Pancreas (tissue), 10 donors: ENCODE measurements at regions not wholly inside any gene's neighbourhood (a gene's known extent, or its start where the extent isn't known, plus 50 kb on each side); places are given as distances from the start of the nearest gene placed in this dataset.
A peak's percentile ranks its signal among the peaks of the same experiment; 100 is the strongest.

Experiments
- ATAC-seq, 4 donors: fragments of 200-7000 bp; cut with Tn5 transposase; one replicate each; pipeline versions ENCODE4 v1.8.0 to v1.9.1; 2020; ENCODE audit warnings: mild to moderate bottlenecking in 4 of 4, moderate library complexity in 4 of 4
- DNase-seq, 6 donors: peaks; one replicate each; pipeline ENCODE4 v3.0.0-alpha.2; 2020
- FAIRE-seq: peaks from 2 replicates; lab custom pipeline; 2012; peaks lifted over from hg19 to GRCh38; lab: Jason Lieb, UNC
- H3K27ac ChIP-seq, 4 donors: fragments of 200-600 bp; sonication (generic); 1 replicate in 3 of 4; 2 replicates in 1 of 4; pipeline versions ENCODE4 v1.5.0 to v1.8.0; 2020
- H3K27me3 ChIP-seq, 4 donors: fragments of 200-600 bp; one replicate each; pipeline ENCODE4 v1.8.0; 2021
- H3K36me3 ChIP-seq, 3 donors: fragments of 200-600 bp; sonication (generic) in 1 of 3; one replicate each; pipeline versions ENCODE4 v1.5.0 to v1.8.0; 2020 to 2021
- H3K4me1 ChIP-seq, 3 donors: fragments of 200-600 bp; one replicate each; pipeline ENCODE4 v1.8.0; 2021
- H3K4me3 ChIP-seq, 4 donors: fragments of 200-600 bp; sonication (generic) in 2 of 4; one replicate each; pipeline versions ENCODE4 v1.5.0 to v1.8.0; 2020 to 2021
- H3K9me3 ChIP-seq, 4 donors: fragments of 200-600 bp; one replicate each; pipeline ENCODE4 v1.8.0; 2021
- WGBS, 2 donors: extraction: QIAGEN DNeasy Blood & Tissue Kit; methylation state at CpG; one replicate each; pipeline ENCODE4 v1.1.7; 2013; 5-methylcytosine and 5-hydroxymethylcytosine counted together
- intact Hi-C, 3 donors: fragments of 100-400 bp; cut with DNase I; formaldehyde crosslinking; loops; one replicate each; pipeline versions ENCODE4 v1.11.1 to v1.14.2; 2022
- TF ChIP-seq, protein P1 (sequence below), 4 donors: fragments of 200-600 bp; sonication (generic) in 3 of 4; IDR thresholded peaks; one replicate each; pipeline versions ENCODE4 v1.5.0 to v1.8.0; 2021; ENCODE audit warnings: antibody characterized with exemption in 4 of 4
- donor health status: healthy with polysubstance abuse.
- donor health status: DM: no; HTN: no; CAD: no; lungs with moderate emphysema.
- donor health status: DM: no; HTN: no; CAD: no.
- donor health status: control.
- donor health status: control.
- donor health status: Bipolar disorder and iron deficiency.
- donor health status: DM: yes; HTN: yes; CAD: no.
- donor health status: DM: no; HTN: no; CAD: no.
- donor health status: DM: no; HTN: no; CAD: no.
- donor health status: DM: yes; HTN: yes; CAD: no.

DNA sequence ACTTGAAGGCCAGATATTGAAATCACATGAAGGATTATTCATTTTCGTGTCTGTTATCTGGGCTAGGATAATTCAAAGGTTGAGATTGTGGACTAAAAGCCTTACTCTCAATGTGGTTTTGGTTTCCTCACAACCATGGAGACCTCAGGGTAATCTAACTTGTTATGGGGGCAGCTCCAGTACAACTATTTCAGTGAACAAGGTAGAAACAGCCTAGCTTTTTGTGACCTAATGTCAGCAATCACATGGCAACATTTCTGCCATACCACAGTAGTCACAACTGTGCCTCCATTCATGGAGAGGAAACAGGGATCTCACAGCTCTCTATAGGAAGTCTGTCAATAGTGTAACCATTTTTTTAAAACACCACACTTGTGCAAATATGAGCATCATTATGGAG, 62.4 kb upstream of the RARB start:
- intact Hi-C loops = no loop called here
- Histone ChIP-seq H3K36me3 (no peaks in the 10 kb centered on the region), H3K4me3 (no peak overlapping the region), H3K27me3 (no peaks in the 10 kb centered on the region), H3K9me3 (no peaks in the 10 kb centered on the region), H3K4me1 (no peaks in the 10 kb centered on the region), H3K27ac (no peak overlapping the region)
- TF ChIP-seq, protein P1, sequence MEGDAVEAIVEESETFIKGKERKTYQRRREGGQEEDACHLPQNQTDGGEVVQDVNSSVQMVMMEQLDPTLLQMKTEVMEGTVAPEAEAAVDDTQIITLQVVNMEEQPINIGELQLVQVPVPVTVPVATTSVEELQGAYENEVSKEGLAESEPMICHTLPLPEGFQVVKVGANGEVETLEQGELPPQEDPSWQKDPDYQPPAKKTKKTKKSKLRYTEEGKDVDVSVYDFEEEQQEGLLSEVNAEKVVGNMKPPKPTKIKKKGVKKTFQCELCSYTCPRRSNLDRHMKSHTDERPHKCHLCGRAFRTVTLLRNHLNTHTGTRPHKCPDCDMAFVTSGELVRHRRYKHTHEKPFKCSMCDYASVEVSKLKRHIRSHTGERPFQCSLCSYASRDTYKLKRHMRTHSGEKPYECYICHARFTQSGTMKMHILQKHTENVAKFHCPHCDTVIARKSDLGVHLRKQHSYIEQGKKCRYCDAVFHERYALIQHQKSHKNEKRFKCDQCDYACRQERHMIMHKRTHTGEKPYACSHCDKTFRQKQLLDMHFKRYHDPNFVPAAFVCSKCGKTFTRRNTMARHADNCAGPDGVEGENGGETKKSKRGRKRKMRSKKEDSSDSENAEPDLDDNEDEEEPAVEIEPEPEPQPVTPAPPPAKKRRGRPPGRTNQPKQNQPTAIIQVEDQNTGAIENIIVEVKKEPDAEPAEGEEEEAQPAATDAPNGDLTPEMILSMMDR (IDR thresholded peaks at IDR 0.05) = no peak
- ATAC-seq (no peak), FAIRE-seq (no peak), DNase-seq (no peak)
- WGBS, 2 donors = 48 to 53% methylated on average over 1 of the region's 1 CpG

GRCh38 chr3:25367025-25367424, 61.0 kb upstream of the RARB start:
- DNase-seq (no peak), FAIRE-seq (no peak), ATAC-seq (no peak)
- no peaks in the 10 kb centered on the region for H3K4me1 ChIP-seq
- no peak overlapping the region for H3K4me3 ChIP-seq
- TF ChIP-seq, protein P1 (IDR thresholded peaks at IDR 0.05) = no peak
- H3K27me3 ChIP-seq = no peaks in the 10 kb centered on the region
- H3K36me3 ChIP-seq = no peaks in the 10 kb centered on the region
- H3K27ac ChIP-seq = no peak overlapping the region
- 84 to 95% methylated on average over 1 of the region's 1 CpG for WGBS, 2 donors
- no peaks in the 10 kb centered on the region for H3K9me3 ChIP-seq
- intact Hi-C loops = no loop called here

- H3K27me3 ChIP-seq = no peaks in the 10 kb centered on the region
- H3K9me3 ChIP-seq = no peaks in the 10 kb centered on the region
- no peak overlapping the region for H3K4me3 ChIP-seq
- TF ChIP-seq, protein P1 (IDR thresholded peaks at IDR 0.05) = no peak
- FAIRE-seq (no peak), ATAC-seq (peak in 1 of 4 donors; percentile 16), DNase-seq (no peak)
- 70 to 78% methylated on average over 3 of the region's 3 CpGs for WGBS, 2 donors
- H3K4me1 ChIP-seq = no peaks in the 10 kb centered on the region
- no peak overlapping the region for H3K27ac ChIP-seq
- H3K36me3 ChIP-seq = no peaks in the 10 kb centered on the region
- intact Hi-C loops = no loop called here
These were observed 55.9 kb upstream of the RARB start for GRCh38 chr3:25372167-25372566.

DNA sequence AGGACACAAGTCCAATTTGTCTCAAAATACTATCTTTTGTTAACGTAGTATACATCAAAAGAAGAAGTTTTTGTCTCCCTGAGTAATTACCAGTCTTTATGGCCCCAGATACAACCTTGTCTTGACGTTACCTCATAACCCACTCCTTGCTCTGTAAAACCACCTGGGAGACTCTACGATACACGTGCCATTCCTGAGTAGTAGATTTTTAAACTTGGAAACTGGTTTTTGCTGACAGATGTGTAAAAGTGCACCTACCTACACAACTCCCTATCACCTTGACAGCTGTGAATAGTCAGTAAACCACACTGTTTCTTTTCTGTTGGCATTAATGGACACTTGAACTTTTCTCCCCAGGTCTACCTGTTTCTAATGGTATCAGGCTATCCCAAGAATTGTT, 51.7 kb upstream of the RARB start:
- TF ChIP-seq, protein P1 (IDR thresholded peaks at IDR 0.05) = no peak
- WGBS, 2 donors = 36 to 52% methylated on average over 4 of the region's 4 CpGs

DNA sequence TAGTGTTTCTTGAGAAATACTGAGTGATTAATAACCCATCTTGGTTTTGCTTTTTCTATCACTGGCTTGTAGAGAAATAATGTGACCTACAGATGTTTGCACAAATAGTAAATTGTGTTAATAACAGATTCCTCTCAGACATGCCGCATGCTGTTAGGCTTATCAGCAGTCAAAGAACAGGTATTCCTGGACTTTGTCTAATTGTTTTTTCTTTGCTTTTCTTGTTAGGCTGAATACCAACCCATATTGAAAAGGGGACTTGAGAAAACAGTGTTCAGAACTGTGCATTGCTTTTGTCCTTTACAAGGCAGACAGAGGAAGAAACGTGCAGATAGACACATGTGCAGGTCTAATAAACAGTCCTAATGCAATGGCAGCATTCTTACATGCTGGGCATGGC, 51.0 kb upstream of the RARB start:
- Histone ChIP-seq H3K27ac (no peak overlapping the region), H3K4me1 (no peaks in the 10 kb centered on the region), H3K4me3 (no peak overlapping the region), H3K27me3 (no peaks in the 10 kb centered on the region), H3K9me3 (no peaks in the 10 kb centered on the region), H3K36me3 (no peaks in the 10 kb centered on the region)
- DNase-seq = no peak
- 22 to 35% methylated on average over 2 of the region's 2 CpGs for WGBS, 2 donors
- TF ChIP-seq, protein P1 (IDR thresholded peaks at IDR 0.05) = no peak
- ATAC-seq = no peak
- intact Hi-C loops = no loop called here
- no peak for FAIRE-seq

More for the DNA sequence above, 51.7 kb upstream of the RARB start:
- FAIRE-seq = no peak
- ATAC-seq = no peak
- H3K27me3 ChIP-seq = no peaks in the 10 kb centered on the region
- H3K36me3 ChIP-seq = no peaks in the 10 kb centered on the region
- DNase-seq = no peak
- H3K4me3 ChIP-seq = no peak overlapping the region
- intact Hi-C loops = no loop called here
- H3K9me3 ChIP-seq = no peaks in the 10 kb centered on the region
- no peaks in the 10 kb centered on the region for H3K4me1 ChIP-seq
- no peak overlapping the region for H3K27ac ChIP-seq
